GM23338 (cell line): ENCODE measurements at regions not wholly inside any gene's neighbourhood (a gene's known extent, or its start where the extent isn't known, plus 50 kb on each side); places are given as distances from the start of the nearest gene placed in this dataset.

ENCODE experiments used
- ATAC-seq: fragments of 200-7000 bp; cut with Tn5 transposase; 3 replicates; pipeline ENCODE4 v1.9.1; 2020
- DNase-seq: peaks from one replicate; pipeline ENCODE4 v3.0.0-alpha.2; 2015; ENCODE audit warnings: low spot score
- H2AFZ ChIP-seq: fragments of 200-600 bp; sonication (generic); 2 replicates; pipeline ENCODE4 v1.8.0; 2016; ENCODE audit warnings: antibody characterized with exemption, mild to moderate bottlenecking, moderate library complexity
- H3F3A ChIP-seq: fragments of 200-600 bp; sonication (generic); replicated peaks from 2 replicates; pipeline ENCODE4 v1.8.0; 2017; ENCODE audit warnings: antibody characterized with exemption, mixed run types, low read depth
- H3K27ac ChIP-seq: fragments of 200-600 bp; sonication (generic); 2 replicates; pipeline ENCODE4 v1.6.1; 2016; ENCODE audit warnings: low read depth
- H3K27me3 ChIP-seq: fragments of 200-600 bp; sonication (generic); 2 replicates; pipeline ENCODE4 v1.8.0; 2016; ENCODE audit warnings: mild to moderate bottlenecking, mixed run types, moderate library complexity; ENCODE audit not compliant: insufficient read depth
- H3K36me3 ChIP-seq: fragments of 200-600 bp; sonication (generic); 2 replicates; pipeline ENCODE4 v1.8.0; 2016; ENCODE audit warnings: mild to moderate bottlenecking; ENCODE audit not compliant: insufficient read depth
- H3K4me1 ChIP-seq: fragments of 200-600 bp; sonication (generic); 2 replicates; pipeline ENCODE4 v1.8.0; 2016; ENCODE audit warnings: mild to moderate bottlenecking, moderate library complexity; ENCODE audit not compliant: insufficient read depth
- H3K4me2 ChIP-seq: fragments of 200-600 bp; sonication (generic); 2 replicates; pipeline ENCODE4 v1.7.1; 2017; ENCODE audit warnings: mixed run types
- H3K4me3 ChIP-seq: fragments of 200-600 bp; sonication (generic); 2 replicates; pipeline ENCODE4 v1.6.1; 2016; ENCODE audit warnings: mixed run types
- H3K79me2 ChIP-seq: fragments of 200-600 bp; sonication (generic); replicated peaks from 2 replicates; pipeline ENCODE4 v1.8.0; 2017; ENCODE audit warnings: mild to moderate bottlenecking; ENCODE audit not compliant: insufficient read depth
- H3K9me2 ChIP-seq: fragments of 200-600 bp; sonication (generic); 2 replicates; pipeline ENCODE4 v1.8.0; 2017; ENCODE audit not compliant: insufficient read depth
- H4K20me1 ChIP-seq: fragments of 200-600 bp; sonication (generic); replicated peaks from 2 replicates; pipeline ENCODE4 v1.8.0; 2017; ENCODE audit warnings: mild to moderate bottlenecking; ENCODE audit not compliant: insufficient read depth
- H3K27ac Mint-ChIP-seq: 2 replicates; pipeline ENCODE4 v1.8.0; 2020; ENCODE audit warnings: inconsistent platforms, mild to moderate bottlenecking, moderate library complexity, mixed read lengths
- H3K27me3 Mint-ChIP-seq: 3 replicates; pipeline ENCODE4 v1.8.0; 2022; ENCODE audit warnings: low read depth, mild to moderate bottlenecking, moderate library complexity, mixed read lengths, inconsistent platforms; ENCODE audit not compliant: insufficient read depth, poor library complexity
- H3K36me3 Mint-ChIP-seq: 3 replicates; pipeline ENCODE4 v1.8.0; 2021; ENCODE audit warnings: low read depth, mild to moderate bottlenecking, inconsistent platforms, moderate library complexity, mixed read lengths
- H3K4me1 Mint-ChIP-seq: 3 replicates; pipeline ENCODE4 v1.8.0; 2020; ENCODE audit warnings: mild to moderate bottlenecking, inconsistent platforms, mixed read lengths
- H3K4me3 Mint-ChIP-seq: 3 replicates; pipeline ENCODE4 v1.8.0; 2021; ENCODE audit warnings: moderate library complexity, mild to moderate bottlenecking, inconsistent platforms, mixed read lengths
- H3K9me3 Mint-ChIP-seq: 3 replicates; pipeline ENCODE4 v1.8.0; 2020; ENCODE audit warnings: moderate library complexity, mild to moderate bottlenecking, inconsistent platforms, mixed read lengths
- CTCF ChIP-seq, 2 experiments: fragments of 200-600 bp in 1 of 2; sonication (generic) in 1 of 2; conservative IDR thresholded peaks; 2 replicates each; pipeline versions ENCODE4 v1.5.1 to v1.6.1; 2016 to 2017; ENCODE audit warnings: antibody characterized with exemption in 2 of 2, low read depth in 2 of 2, mild to moderate bottlenecking in 2 of 2, moderate library complexity in 1 of 2
- EZH2 ChIP-seq: fragments of 200-600 bp; sonication (generic); IDR thresholded peaks from one replicate; pipeline ENCODE4 v1.8.0; 2017; ENCODE audit warnings: antibody characterized with exemption, mild to moderate bottlenecking, low read depth; ENCODE audit not compliant: unreplicated experiment
- POLR2AphosphoS5 ChIP-seq: IDR thresholded peaks from 2 replicates; pipeline ENCODE4 v1.6.1; 2016; ENCODE audit warnings: antibody characterized with exemption, low read depth
- REST ChIP-seq: IDR thresholded peaks from one replicate; pipeline ENCODE4 v1.6.1; 2018; ENCODE audit warnings: antibody characterized with exemption; ENCODE audit not compliant: unreplicated experiment
- STAT1 ChIP-seq: IDR thresholded peaks from one replicate; pipeline ENCODE4 v1.6.1; 2016; ENCODE audit warnings: antibody characterized with exemption; ENCODE audit not compliant: unreplicated experiment
- ZNF114 ChIP-seq: fragments of 250-450 bp; sonication (Bioruptor Pico); IDR thresholded peaks from 2 replicates; pipeline ENCODE4 v1.5.0; 2020; ENCODE audit warnings: mild to moderate bottlenecking, moderate library complexity
- ZNF331 ChIP-seq: fragments of 250-450 bp; sonication (Bioruptor Pico); IDR thresholded peaks from 2 replicates; pipeline ENCODE4 v1.5.0; 2020; ENCODE audit warnings: low read depth, mild to moderate bottlenecking, moderate library complexity
- ZNF462 ChIP-seq: fragments of 250-450 bp; sonication (Bioruptor Pico); IDR thresholded peaks from 2 replicates; pipeline ENCODE4 v1.5.0; 2020; ENCODE audit warnings: mild to moderate bottlenecking, moderate library complexity

- H3K4me2 ChIP-seq = no peak overlapping the region
- no peak overlapping the region for H3K4me3 ChIP-seq
- ATAC-seq (peak; percentile 40; the same call in 2 of the 3 replicates), DNase-seq (no peak)
- no peaks in the 10 kb centered on the region for H3K27me3 ChIP-seq
- no peaks in the 10 kb centered on the region for H3K4me1 Mint-ChIP-seq
- no peak overlapping the region for H3K27ac ChIP-seq
- H3K9me2 ChIP-seq = no peaks in the 10 kb centered on the region
- H3K9me3 Mint-ChIP-seq = no peaks in the 10 kb centered on the region
- no peak overlapping the region for H3K27ac Mint-ChIP-seq
- TF ChIP-seq REST (no peak), POLR2AphosphoS5 (no peak), ZNF331 (CRISPR knock-in tag) (no peak), ZNF462 (no peak), ZNF114 (CRISPR knock-in tag) (no peak), STAT1 (no peak), EZH2 (no peak), CTCF (conservative IDR thresholded peaks at IDR 0.05; ENCODE audit: low read depth in 2 of 2) (no peak)
- H2AFZ ChIP-seq = no peak overlapping the region
- H3K36me3 ChIP-seq = no peaks in the 10 kb centered on the region
- no peaks in the 10 kb centered on the region for H3K4me1 ChIP-seq
- H3K4me3 Mint-ChIP-seq = no peak overlapping the region
- no peaks in the 10 kb centered on the region for H3K36me3 Mint-ChIP-seq
- H3K79me2 ChIP-seq = no peaks in the 10 kb centered on the region
- H3K27me3 Mint-ChIP-seq = no peaks in the 10 kb centered on the region
- H4K20me1 ChIP-seq = no peaks in the 10 kb centered on the region
- H3F3A ChIP-seq = no peaks in the 10 kb centered on the region
Observed at GRCh38 chr4:178068136-178068535, 625.9 kb upstream of the AGA start.
